ENCODE measurements at regions not wholly inside any gene's neighbourhood (a gene's known extent, or its start where the extent isn't known, plus 50 kb on each side); places are given as distances from the start of the nearest gene placed in this dataset.
A peak's percentile ranks its signal among the peaks of the same experiment; 100 is the strongest.
"Not testable (repeated sequence)": the region's sequence is repeated elsewhere in the genome, so short reads cannot be mapped to it uniquely, and the experiment has no call there.

DNA sequence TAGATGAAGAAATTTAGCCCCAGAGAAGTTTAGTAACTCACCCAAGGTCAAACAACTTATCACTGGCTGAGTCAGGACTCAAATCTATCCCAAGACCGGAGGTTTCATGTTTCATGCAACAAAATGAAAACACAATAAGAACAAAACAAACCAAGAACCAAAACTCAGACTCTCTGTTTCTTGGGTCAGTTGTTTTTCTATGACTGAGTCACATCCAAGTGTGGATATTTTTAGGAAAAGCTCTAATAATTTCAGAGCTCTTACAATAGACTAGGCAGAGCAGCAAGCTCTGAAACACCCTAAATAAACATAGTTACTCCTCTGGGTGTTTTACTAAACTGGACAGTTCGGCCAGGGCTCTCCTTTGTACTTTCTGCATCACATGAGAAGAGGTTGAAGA, 87.6 kb upstream of the PRB2 start:
- no peak overlapping the region for H3K4me3 ChIP-seq (ENCODE audit: low read depth, poor library complexity, severe bottlenecking)
- TF ChIP-seq, protein P1, sequence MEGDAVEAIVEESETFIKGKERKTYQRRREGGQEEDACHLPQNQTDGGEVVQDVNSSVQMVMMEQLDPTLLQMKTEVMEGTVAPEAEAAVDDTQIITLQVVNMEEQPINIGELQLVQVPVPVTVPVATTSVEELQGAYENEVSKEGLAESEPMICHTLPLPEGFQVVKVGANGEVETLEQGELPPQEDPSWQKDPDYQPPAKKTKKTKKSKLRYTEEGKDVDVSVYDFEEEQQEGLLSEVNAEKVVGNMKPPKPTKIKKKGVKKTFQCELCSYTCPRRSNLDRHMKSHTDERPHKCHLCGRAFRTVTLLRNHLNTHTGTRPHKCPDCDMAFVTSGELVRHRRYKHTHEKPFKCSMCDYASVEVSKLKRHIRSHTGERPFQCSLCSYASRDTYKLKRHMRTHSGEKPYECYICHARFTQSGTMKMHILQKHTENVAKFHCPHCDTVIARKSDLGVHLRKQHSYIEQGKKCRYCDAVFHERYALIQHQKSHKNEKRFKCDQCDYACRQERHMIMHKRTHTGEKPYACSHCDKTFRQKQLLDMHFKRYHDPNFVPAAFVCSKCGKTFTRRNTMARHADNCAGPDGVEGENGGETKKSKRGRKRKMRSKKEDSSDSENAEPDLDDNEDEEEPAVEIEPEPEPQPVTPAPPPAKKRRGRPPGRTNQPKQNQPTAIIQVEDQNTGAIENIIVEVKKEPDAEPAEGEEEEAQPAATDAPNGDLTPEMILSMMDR (IDR thresholded peaks at IDR 0.05): no peak
- no peak for TF ChIP-seq POLR2A (IDR thresholded peaks at IDR 0.05)
- DNase-seq (ENCODE audit: low spot score in 2 of 2): no peak
- 68 to 73% methylated on average over 2 of the region's 2 CpGs for WGBS, 2 donors
- intact Hi-C loops (cut with DNase I; ENCODE audit: low total_unique reads): no loop called here

DNA sequence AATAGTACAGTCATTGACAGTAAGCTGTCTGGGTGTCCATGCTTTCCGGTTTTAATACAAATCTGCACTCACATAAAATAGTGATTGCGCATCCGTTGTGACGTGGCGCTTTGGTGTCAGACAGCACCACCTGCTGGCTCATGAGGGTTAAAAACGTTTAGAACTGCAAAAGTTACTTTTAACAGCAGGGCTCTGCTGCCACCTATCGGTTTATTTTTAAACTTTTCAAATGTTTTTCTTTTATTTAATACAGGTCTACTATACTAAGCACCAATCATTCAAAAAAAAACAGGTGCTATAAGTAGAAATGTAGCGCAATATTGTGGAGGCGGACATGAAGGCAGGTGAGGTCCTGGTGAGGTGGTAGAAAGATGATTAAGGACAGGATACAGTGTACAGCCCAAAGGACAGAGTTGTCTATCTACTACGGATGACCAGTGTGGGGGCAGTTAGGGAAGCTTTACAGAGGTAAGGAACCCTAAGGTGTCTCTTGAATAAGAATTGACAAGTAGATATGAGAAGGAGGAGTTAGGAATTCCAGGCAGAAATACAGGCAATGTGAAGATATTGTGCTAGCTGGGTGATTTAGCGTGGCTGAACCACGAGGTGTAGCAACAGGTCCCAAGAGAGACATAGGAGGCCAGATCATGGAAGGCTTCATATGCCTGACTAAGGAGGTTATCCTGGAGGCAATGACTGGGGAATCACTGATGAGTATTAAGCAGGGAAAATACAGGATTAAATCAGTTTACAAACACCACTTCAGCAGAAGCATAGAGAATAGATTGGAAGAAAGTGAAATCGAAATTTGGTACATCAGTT, 91.5 kb upstream of the PRB2 start:
- TF ChIP-seq, protein P1 (IDR thresholded peaks at IDR 0.05): peak in 1 of 3 donors; percentile 65
- TF ChIP-seq POLR2A (IDR thresholded peaks at IDR 0.05): no peak
- DNase-seq (ENCODE audit: low spot score in 2 of 2): peak; percentile 62 to 90
- no peak overlapping the region for H3K4me3 ChIP-seq (ENCODE audit: low read depth, poor library complexity, severe bottlenecking)
- 27% methylated on average over 13 of the region's 13 CpGs for WGBS, 2 donors
- intact Hi-C loops (cut with DNase I; ENCODE audit: low total_unique reads): loop anchor here (5.0 kb wide), 1 partner anchor 715 kb away; no protein-coding TSS in a partner anchor

DNA sequence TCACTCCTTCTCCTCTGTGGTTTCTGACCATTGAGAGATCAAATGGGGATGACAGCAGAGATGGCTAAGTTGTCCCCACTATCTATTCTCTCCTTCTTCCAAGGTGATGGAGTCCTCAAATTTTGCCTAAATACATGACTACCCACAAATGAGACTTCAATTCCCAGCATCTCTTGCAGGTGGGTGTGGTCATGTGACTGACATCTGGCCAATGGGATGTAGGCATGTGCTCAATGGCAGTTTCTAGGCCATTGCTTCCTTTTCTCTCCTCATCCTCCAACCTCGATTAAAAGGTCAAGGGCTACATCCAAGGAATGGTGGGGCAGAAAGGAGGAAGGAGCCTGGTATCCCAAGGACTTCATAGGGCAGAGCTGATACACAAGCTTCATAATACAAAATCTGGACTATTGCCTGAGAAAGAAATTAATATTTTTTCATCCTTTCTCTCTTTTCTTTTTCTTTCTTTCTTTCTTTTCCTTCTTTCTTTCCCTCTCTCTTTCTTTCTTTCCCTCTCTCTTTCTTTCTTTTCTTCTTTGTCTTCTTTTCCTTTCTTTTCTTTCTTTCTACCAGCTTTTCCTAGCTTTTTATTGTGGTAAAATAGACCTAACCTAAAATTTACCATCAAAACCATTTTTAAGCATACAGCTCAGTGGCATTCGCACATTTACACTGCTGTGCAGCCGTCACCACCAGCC, 100.9 kb upstream of the PRB2 start:
- H3K4me3 ChIP-seq (ENCODE audit: low read depth, poor library complexity, severe bottlenecking): no peak overlapping the region
- no peak for TF ChIP-seq POLR2A (IDR thresholded peaks at IDR 0.05)
- TF ChIP-seq, protein P1 (IDR thresholded peaks at IDR 0.05): no peak
- DNase-seq (ENCODE audit: low spot score in 2 of 2): no peak
- intact Hi-C loops (cut with DNase I; ENCODE audit: low total_unique reads): no loop called here
- 80 to 83% methylated on average over 3 of the region's 3 CpGs for WGBS, 2 donors

DNA sequence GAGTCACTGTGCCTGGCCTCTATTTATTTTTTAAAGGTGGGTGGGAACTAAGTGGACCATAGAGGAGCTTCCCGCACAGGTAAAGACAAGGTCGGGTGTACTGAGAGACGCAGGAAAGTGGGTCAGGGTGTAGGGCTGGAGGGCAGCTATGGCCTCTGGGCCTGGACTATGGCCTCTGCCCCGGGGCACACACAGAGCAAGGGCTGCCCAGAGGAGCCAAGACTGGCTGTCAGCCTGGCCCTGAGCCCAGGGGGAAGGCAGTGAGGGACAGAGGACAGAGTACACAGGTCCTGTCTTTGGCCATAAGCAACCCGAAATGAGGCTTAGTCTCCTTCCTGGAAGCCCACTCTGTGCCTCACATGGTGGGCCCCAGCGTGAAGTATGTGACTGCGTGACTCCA, 102.1 kb upstream of the PRB2 start:
- TF ChIP-seq POLR2A (IDR thresholded peaks at IDR 0.05): no peak
- TF ChIP-seq, protein P1 (IDR thresholded peaks at IDR 0.05): no peak
- intact Hi-C loops (cut with DNase I; ENCODE audit: low total_unique reads): no loop called here
- no peak for DNase-seq (ENCODE audit: low spot score in 2 of 2)
- WGBS, 2 donors: 85% methylated on average over 7 of the region's 7 CpGs
- no peak overlapping the region for H3K4me3 ChIP-seq (ENCODE audit: low read depth, poor library complexity, severe bottlenecking)

DNA sequence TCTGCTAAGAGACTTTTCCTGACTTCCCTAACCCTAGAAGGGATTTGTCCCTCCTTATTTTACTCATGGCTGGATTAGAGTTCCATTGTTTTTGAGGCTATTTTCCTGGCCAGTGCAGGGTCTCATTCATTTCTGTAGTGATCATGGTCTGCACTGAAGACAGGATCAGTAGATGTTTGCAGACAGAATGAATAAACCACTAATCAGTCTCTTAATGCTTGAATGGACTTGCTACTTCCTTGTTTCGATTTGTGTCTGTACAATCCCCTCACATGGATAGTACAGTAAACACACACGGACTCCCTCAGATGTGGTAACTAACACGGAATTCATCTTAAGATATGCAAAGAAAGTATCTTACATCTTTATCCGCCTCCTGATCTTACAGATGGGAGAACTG, 102.6 kb upstream of the PRB2 start:
- TF ChIP-seq POLR2A (IDR thresholded peaks at IDR 0.05): no peak
- TF ChIP-seq, protein P1 (IDR thresholded peaks at IDR 0.05): no peak
- intact Hi-C loops (cut with DNase I; ENCODE audit: low total_unique reads): no loop called here
- WGBS, 2 donors: 73 to 89% methylated on average over 4 of the region's 4 CpGs
- no peak for DNase-seq (ENCODE audit: low spot score in 2 of 2)
- no peak overlapping the region for H3K4me3 ChIP-seq (ENCODE audit: low read depth, poor library complexity, severe bottlenecking)

DNA sequence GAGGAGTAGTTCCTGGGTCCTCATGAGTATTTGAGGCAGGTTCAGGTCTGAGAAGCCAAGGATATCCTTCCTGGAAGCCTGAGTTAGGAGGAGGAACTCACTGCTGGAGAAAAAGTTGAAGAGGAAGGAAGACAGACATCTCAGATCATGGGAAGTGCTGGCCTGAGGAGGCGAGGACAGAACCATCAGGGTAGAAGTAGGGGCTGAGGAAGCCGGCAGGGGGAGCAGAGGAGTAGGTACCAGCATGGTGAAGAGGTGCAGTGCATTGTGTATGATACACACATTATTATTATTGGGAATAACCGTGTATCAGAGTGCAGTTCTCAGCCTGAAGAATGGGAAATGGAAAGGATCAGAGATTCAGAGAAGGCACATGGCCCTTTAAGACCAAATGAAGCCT, 103.2 kb upstream of the PRB2 start:
- H3K4me3 ChIP-seq (ENCODE audit: low read depth, poor library complexity, severe bottlenecking); DNase-seq (ENCODE audit: low spot score in 2 of 2); intact Hi-C loops (cut with DNase I; ENCODE audit: low total_unique reads): not testable (repeated sequence)
- 33 to 43% methylated on average over 3 of the region's 3 CpGs for WGBS, 2 donors

Data from lower leg skin (tissue), 4 donors.